ENCODE measurements at regions not wholly inside any gene's neighbourhood (a gene's known extent, or its start where the extent isn't known, plus 50 kb on each side); places are given as distances from the start of the nearest gene placed in this dataset.

DNA sequence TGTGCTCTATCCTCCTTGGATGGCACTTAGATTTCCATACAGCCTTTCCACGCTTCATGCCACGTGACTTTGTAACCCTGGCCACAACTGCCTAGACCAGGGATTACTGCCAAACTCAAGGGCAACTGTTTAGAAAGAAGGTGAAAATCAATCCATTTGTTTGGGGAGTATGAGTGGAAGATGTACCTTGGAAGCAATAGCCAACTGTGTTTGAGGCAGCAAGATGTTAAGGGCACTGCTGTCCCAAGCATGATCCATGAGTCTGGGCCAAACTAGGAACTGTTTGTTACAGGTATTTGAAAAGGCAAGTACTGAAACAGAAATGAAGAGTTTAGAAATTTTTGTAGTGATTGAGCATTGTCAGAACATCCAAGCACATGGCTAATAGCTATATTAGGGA, 138.9 kb downstream of the CDC42EP3 start:
- no peak overlapping the region for H3K27ac Mint-ChIP-seq
- no peak for TF ChIP-seq ZNF671 (CRISPR knock-in tag; IDR thresholded peaks at IDR 0.05)
- TF ChIP-seq MYBL2 (CRISPR knock-in tag; IDR thresholded peaks at IDR 0.05) = no peak
- TF ChIP-seq, protein P1, sequence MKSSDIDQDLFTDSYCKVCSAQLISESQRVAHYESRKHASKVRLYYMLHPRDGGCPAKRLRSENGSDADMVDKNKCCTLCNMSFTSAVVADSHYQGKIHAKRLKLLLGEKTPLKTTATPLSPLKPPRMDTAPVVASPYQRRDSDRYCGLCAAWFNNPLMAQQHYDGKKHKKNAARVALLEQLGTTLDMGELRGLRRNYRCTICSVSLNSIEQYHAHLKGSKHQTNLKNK (CRISPR knock-in tag; IDR thresholded peaks at IDR 0.05) = no peak
- TF ChIP-seq ELF4 (CRISPR knock-in tag; IDR thresholded peaks at IDR 0.05; ENCODE audit: low read depth) = no peak
- TF ChIP-seq PRRX2 (CRISPR knock-in tag; IDR thresholded peaks at IDR 0.05) = no peak
- no peak for TF ChIP-seq NFYB (CRISPR knock-in tag; conservative IDR thresholded peaks at IDR 0.05; ENCODE audit: low read depth)
- TF ChIP-seq TP53 (CRISPR knock-in tag; IDR thresholded peaks at IDR 0.05) = no peak
- TF ChIP-seq, protein P2, sequence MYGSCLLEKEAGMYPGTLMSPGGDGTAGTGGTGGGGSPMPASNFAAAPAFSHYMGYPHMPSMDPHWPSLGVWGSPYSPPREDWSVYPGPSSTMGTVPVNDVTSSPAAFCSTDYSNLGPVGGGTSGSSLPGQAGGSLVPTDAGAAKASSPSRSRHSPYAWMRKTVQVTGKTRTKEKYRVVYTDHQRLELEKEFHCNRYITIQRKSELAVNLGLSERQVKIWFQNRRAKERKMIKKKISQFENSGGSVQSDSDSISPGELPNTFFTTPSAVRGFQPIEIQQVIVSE (CRISPR knock-in tag; IDR thresholded peaks at IDR 0.05; ENCODE audit: borderline replicate concordance) = no peak
- TF ChIP-seq, protein P3, sequence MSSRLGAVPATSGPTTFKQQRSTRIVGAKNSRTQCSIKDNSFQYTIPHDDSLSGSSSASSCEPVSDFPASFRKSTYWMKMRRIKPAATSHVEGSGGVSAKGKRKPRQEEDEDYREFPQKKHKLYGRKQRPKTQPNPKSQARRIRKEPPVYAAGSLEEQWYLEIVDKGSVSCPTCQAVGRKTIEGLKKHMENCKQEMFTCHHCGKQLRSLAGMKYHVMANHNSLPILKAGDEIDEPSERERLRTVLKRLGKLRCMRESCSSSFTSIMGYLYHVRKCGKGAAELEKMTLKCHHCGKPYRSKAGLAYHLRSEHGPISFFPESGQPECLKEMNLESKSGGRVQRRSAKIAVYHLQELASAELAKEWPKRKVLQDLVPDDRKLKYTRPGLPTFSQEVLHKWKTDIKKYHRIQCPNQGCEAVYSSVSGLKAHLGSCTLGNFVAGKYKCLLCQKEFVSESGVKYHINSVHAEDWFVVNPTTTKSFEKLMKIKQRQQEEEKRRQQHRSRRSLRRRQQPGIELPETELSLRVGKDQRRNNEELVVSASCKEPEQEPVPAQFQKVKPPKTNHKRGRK (CRISPR knock-in tag; IDR thresholded peaks at IDR 0.05; ENCODE audit: borderline replicate concordance) = no peak
- TF ChIP-seq FOXJ3 (CRISPR knock-in tag; IDR thresholded peaks at IDR 0.05; ENCODE audit: borderline replicate concordance) = no peak
- TF ChIP-seq, protein P4, sequence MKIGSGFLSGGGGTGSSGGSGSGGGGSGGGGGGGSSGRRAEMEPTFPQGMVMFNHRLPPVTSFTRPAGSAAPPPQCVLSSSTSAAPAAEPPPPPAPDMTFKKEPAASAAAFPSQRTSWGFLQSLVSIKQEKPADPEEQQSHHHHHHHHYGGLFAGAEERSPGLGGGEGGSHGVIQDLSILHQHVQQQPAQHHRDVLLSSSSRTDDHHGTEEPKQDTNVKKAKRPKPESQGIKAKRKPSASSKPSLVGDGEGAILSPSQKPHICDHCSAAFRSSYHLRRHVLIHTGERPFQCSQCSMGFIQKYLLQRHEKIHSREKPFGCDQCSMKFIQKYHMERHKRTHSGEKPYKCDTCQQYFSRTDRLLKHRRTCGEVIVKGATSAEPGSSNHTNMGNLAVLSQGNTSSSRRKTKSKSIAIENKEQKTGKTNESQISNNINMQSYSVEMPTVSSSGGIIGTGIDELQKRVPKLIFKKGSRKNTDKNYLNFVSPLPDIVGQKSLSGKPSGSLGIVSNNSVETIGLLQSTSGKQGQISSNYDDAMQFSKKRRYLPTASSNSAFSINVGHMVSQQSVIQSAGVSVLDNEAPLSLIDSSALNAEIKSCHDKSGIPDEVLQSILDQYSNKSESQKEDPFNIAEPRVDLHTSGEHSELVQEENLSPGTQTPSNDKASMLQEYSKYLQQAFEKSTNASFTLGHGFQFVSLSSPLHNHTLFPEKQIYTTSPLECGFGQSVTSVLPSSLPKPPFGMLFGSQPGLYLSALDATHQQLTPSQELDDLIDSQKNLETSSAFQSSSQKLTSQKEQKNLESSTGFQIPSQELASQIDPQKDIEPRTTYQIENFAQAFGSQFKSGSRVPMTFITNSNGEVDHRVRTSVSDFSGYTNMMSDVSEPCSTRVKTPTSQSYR (CRISPR knock-in tag; IDR thresholded peaks at IDR 0.05) = no peak
- no peaks in the 10 kb centered on the region; the same call in 1 of the 2 replicates for H3K4me1 Mint-ChIP-seq
- H3K27me3 Mint-ChIP-seq (ENCODE audit: low read depth) = no peaks in the 10 kb centered on the region; the same call in 1 of the 2 replicates
- H3K36me3 Mint-ChIP-seq = no peaks in the 10 kb centered on the region
- no peak overlapping the region for H3K4me3 Mint-ChIP-seq
- DNase-seq (ENCODE audit: low spot score) = no peak
- CTCF ChIA-PET = no interaction called here
- POLR2A ChIA-PET = no interaction called here
- no peaks in the 10 kb centered on the region for H3K9me3 Mint-ChIP-seq
- ATAC-seq = no peak

DNA sequence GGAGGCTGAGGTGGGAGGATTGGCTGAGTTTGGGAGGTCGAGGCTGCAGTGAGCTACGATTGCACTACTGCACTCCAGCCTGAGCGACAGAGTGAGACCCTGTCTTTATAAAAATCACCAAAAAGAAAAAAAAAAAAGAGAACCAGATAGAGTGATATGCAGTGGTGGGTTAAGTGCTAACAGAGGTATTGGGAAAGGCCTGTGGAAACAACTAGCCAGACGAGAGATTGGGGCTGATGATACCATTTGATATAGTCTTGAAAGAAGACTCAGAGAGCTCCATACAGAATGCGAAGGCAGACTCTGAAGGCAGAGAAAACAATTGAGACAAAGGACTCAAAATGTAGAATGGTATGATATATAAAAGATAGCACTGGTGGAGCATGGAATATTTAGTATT, 134.1 kb downstream of the CDC42EP3 start:
- Mint-ChIP-seq H3K27ac (no peak overlapping the region), H3K4me1 (no peaks in the 10 kb centered on the region; the same call in 1 of the 2 replicates), H3K36me3 (no peaks in the 10 kb centered on the region), H3K4me3 (no peak overlapping the region), H3K27me3 (ENCODE audit: low read depth) (no peaks in the 10 kb centered on the region; the same call in 1 of the 2 replicates), H3K9me3 (peaks cover 9% of the 10 kb centered on the region)
- ChIA-PET CTCF (interaction anchor here (0.6 to 1.0 kb wide), 2 partner anchors 122 to 340 kb away, joined by 3 read pairs; no protein-coding TSS in a partner anchor), POLR2A (no interaction called here)
- ATAC-seq (no peak), DNase-seq (ENCODE audit: low spot score) (no peak)
- TF ChIP-seq, protein P5, sequence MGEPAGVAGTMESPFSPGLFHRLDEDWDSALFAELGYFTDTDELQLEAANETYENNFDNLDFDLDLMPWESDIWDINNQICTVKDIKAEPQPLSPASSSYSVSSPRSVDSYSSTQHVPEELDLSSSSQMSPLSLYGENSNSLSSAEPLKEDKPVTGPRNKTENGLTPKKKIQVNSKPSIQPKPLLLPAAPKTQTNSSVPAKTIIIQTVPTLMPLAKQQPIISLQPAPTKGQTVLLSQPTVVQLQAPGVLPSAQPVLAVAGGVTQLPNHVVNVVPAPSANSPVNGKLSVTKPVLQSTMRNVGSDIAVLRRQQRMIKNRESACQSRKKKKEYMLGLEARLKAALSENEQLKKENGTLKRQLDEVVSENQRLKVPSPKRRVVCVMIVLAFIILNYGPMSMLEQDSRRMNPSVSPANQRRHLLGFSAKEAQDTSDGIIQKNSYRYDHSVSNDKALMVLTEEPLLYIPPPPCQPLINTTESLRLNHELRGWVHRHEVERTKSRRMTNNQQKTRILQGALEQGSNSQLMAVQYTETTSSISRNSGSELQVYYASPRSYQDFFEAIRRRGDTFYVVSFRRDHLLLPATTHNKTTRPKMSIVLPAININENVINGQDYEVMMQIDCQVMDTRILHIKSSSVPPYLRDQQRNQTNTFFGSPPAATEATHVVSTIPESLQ (CRISPR knock-in tag; IDR thresholded peaks at IDR 0.05) = no peak
- TF ChIP-seq PRRX2 (CRISPR knock-in tag; IDR thresholded peaks at IDR 0.05) (no peak), CBFB (CRISPR knock-in tag; IDR thresholded peaks at IDR 0.05; ENCODE audit: low read depth) (no peak), FOXK1 (CRISPR knock-in tag; IDR thresholded peaks at IDR 0.05) (no peak), KAT7 (CRISPR knock-in tag; IDR thresholded peaks at IDR 0.05; ENCODE audit: borderline replicate concordance) (no peak), ZNF423 (CRISPR knock-in tag; IDR thresholded peaks at IDR 0.05) (no peak), NR2C2 (CRISPR knock-in tag; IDR thresholded peaks at IDR 0.05) (no peak), MYBL2 (CRISPR knock-in tag; IDR thresholded peaks at IDR 0.05) (no peak), JUN (CRISPR knock-in tag; IDR thresholded peaks at IDR 0.05) (no peak)
- TF ChIP-seq, protein P6, sequence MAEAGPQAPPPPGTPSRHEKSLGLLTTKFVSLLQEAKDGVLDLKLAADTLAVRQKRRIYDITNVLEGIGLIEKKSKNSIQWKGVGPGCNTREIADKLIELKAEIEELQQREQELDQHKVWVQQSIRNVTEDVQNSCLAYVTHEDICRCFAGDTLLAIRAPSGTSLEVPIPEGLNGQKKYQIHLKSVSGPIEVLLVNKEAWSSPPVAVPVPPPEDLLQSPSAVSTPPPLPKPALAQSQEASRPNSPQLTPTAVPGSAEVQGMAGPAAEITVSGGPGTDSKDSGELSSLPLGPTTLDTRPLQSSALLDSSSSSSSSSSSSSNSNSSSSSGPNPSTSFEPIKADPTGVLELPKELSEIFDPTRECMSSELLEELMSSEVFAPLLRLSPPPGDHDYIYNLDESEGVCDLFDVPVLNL (CRISPR knock-in tag; IDR thresholded peaks at IDR 0.05; ENCODE audit: borderline replicate concordance, low read depth) = no peak
- TF ChIP-seq, protein P7, sequence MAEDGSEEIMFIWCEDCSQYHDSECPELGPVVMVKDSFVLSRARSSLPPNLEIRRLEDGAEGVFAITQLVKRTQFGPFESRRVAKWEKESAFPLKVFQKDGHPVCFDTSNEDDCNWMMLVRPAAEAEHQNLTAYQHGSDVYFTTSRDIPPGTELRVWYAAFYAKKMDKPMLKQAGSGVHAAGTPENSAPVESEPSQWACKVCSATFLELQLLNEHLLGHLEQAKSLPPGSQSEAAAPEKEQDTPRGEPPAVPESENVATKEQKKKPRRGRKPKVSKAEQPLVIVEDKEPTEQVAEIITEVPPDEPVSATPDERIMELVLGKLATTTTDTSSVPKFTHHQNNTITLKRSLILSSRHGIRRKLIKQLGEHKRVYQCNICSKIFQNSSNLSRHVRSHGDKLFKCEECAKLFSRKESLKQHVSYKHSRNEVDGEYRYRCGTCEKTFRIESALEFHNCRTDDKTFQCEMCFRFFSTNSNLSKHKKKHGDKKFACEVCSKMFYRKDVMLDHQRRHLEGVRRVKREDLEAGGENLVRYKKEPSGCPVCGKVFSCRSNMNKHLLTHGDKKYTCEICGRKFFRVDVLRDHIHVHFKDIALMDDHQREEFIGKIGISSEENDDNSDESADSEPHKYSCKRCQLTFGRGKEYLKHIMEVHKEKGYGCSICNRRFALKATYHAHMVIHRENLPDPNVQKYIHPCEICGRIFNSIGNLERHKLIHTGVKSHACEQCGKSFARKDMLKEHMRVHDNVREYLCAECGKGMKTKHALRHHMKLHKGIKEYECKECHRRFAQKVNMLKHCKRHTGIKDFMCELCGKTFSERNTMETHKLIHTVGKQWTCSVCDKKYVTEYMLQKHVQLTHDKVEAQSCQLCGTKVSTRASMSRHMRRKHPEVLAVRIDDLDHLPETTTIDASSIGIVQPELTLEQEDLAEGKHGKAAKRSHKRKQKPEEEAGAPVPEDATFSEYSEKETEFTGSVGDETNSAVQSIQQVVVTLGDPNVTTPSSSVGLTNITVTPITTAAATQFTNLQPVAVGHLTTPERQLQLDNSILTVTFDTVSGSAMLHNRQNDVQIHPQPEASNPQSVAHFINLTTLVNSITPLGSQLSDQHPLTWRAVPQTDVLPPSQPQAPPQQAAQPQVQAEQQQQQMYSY (CRISPR knock-in tag; IDR thresholded peaks at IDR 0.05) = no peak
- TF ChIP-seq, protein P8, sequence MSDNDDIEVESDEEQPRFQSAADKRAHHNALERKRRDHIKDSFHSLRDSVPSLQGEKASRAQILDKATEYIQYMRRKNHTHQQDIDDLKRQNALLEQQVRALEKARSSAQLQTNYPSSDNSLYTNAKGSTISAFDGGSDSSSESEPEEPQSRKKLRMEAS (CRISPR knock-in tag; IDR thresholded peaks at IDR 0.05) = no peak

All from WTC11 (cell line).